B cell (primary cell): ENCODE measurements at regions not wholly inside any gene's neighbourhood (a gene's known extent, or its start where the extent isn't known, plus 50 kb on each side); places are given as distances from the start of the nearest gene placed in this dataset.

Experiments used
- ATAC-seq: fragments of 200-7000 bp; cut with Tn5 transposase; one replicate; pipeline ENCODE4 v1.10.0; 2021; ENCODE audit warnings: low read depth, mild to moderate bottlenecking, moderate number of reproducible peaks, moderate library complexity
- CTCF ChIA-PET: fragments of 350-600 bp; sonication (Branson Sonifier 250); formaldehyde crosslinking; loops from one replicate; lab custom pipeline; 2021; ENCODE audit warnings: antibody characterized with exemption, inconsistent platforms; lab: Charles Lee
- POLR2A ChIA-PET: fragments of 350-600 bp; sonication (Branson Sonifier 250); formaldehyde crosslinking; loops from one replicate; lab custom pipeline; 2021; ENCODE audit warnings: antibody characterized with exemption; lab: Charles Lee
- DNase-seq: peaks from one replicate; pipeline ENCODE4 v3.0.0; 2013
- H2AFZ ChIP-seq: 2 replicates; pipeline ENCODE4 v1.6.1; 2012; ENCODE audit warnings: mild to moderate bottlenecking, low read depth, low read length; ENCODE audit not compliant: insufficient read depth, poor library complexity, severe bottlenecking
- H3K27ac ChIP-seq, 2 donors: 1 replicate in 1 of 2; 2 replicates in 1 of 2; pipeline ENCODE4 v1.5.1; 2012 to 2013; ENCODE audit warnings: low read length in 2 of 2, mild to moderate bottlenecking in 2 of 2, moderate library complexity in 1 of 2
- H3K27me3 ChIP-seq, 4 experiments: fragments of 200-600 bp in 1 of 4; sonication (generic) in 1 of 4; replicated peaks in 1 of 4; 1 replicate in 2 of 4; 2 replicates in 2 of 4; pipeline versions ENCODE4 v1.6.1 to v1.7.0; 2013 to 2016; ENCODE audit warnings: low read length in 3 of 4, mild to moderate bottlenecking in 2 of 4, mixed read lengths in 1 of 4, moderate library complexity in 1 of 4; ENCODE audit not compliant: insufficient read depth in 4 of 4, control insufficient read depth in 3 of 4; ENCODE audit errors: control extremely low read depth in 1 of 4
- H3K36me3 ChIP-seq, 2 experiments: replicated peaks in 1 of 2; 1 replicate in 1 of 2; 2 replicates in 1 of 2; pipeline versions ENCODE4 v1.6.1 to v1.7.1; 2013; ENCODE audit warnings: low read length in 1 of 2; ENCODE audit not compliant: insufficient read depth in 2 of 2, control insufficient read depth in 1 of 2; ENCODE audit errors: control extremely low read depth in 1 of 2, extremely low read depth in 1 of 2
- H3K4me1 ChIP-seq, 2 donors: fragments of 200-600 bp in 1 of 2; sonication (generic) in 1 of 2; 1 replicate in 1 of 2; 2 replicates in 1 of 2; pipeline versions ENCODE4 v1.5.1 to v1.6.1; 2013 to 2017; ENCODE audit warnings: low read length in 2 of 2; ENCODE audit not compliant: control insufficient read depth in 2 of 2, insufficient read depth in 2 of 2
- H3K4me2 ChIP-seq: replicated peaks from 2 replicates; pipeline ENCODE3; 2012; ENCODE audit warnings: mild to moderate bottlenecking, low read depth, low read length; ENCODE audit not compliant: poor library complexity, severe bottlenecking
- H3K4me3 ChIP-seq, 5 experiments: fragments of 200-600 bp in 1 of 5; sonication (generic) in 1 of 5; 1 replicate in 3 of 5; 2 replicates in 2 of 5; pipeline versions ENCODE4 v1.5.1 to v1.7.0; 2011 to 2016; ENCODE audit warnings: low read length in 4 of 5, mild to moderate bottlenecking in 4 of 5, low read depth in 2 of 5, control low read depth in 1 of 5, moderate library complexity in 1 of 5; ENCODE audit not compliant: insufficient read depth in 1 of 5; ENCODE audit errors: control extremely low read depth in 1 of 5, extremely low read depth in 1 of 5
- H3K79me2 ChIP-seq: fragments of 200-600 bp; sonication (generic); one replicate; pipeline ENCODE4 v1.6.0; 2016; ENCODE audit warnings: low read length; ENCODE audit not compliant: control insufficient read depth, insufficient read depth
- H3K9ac ChIP-seq: fragments of 200-600 bp; sonication (generic); 2 replicates; pipeline ENCODE4 v1.6.1; 2017; ENCODE audit warnings: mild to moderate bottlenecking, low read length, moderate library complexity
- H3K9me3 ChIP-seq, 3 donors: one replicate each; pipeline versions ENCODE4 v1.6.1 to v1.7.1; 2013; ENCODE audit warnings: low read length in 2 of 3; ENCODE audit not compliant: control insufficient read depth in 2 of 3, insufficient read depth in 1 of 3; ENCODE audit errors: control extremely low read depth in 1 of 3
- H4K20me1 ChIP-seq: 2 replicates; pipeline ENCODE4 v1.6.0; 2012; ENCODE audit warnings: mild to moderate bottlenecking, low read length; ENCODE audit not compliant: insufficient read depth, control insufficient read depth, poor library complexity, severe bottlenecking
- H3K27ac Mint-ChIP-seq: one replicate; pipeline ENCODE4 v1.8.0; 2021; ENCODE audit warnings: mixed read lengths
- H3K27me3 Mint-ChIP-seq: one replicate; pipeline ENCODE4 v1.8.0; 2021; ENCODE audit warnings: mixed read lengths
- H3K4me1 Mint-ChIP-seq: one replicate; pipeline ENCODE4 v1.8.0; 2021; ENCODE audit warnings: mixed read lengths
- H3K4me3 Mint-ChIP-seq: one replicate; pipeline ENCODE4 v1.8.0; 2021; ENCODE audit warnings: mixed read lengths
- H3K9me3 Mint-ChIP-seq: one replicate; pipeline ENCODE4 v1.8.0; 2022; ENCODE audit warnings: mixed read lengths; ENCODE audit not compliant: insufficient read depth
- EZH2 ChIP-seq: IDR thresholded peaks from 2 replicates; pipeline ENCODE4 v1.6.1; 2012; ENCODE audit warnings: borderline replicate concordance, low read depth, mild to moderate bottlenecking, moderate library complexity, low read length; ENCODE audit not compliant: insufficient read depth, poor library complexity, severe bottlenecking
- WGBS: methylation state at CpG from one replicate; pipeline ENCODE4 v1.1.5; 2013; ENCODE audit warnings: missing lambda C conversion rate; ENCODE audit not compliant: insufficient coverage; 5-methylcytosine and 5-hydroxymethylcytosine counted together
- intact Hi-C: fragments of 100-400 bp; cut with micrococcal nuclease; formaldehyde crosslinking; loops from one replicate; pipeline ENCODE4 v1.10.0; 2022
- TF ChIP-seq, protein P1 (sequence below): fragments of 200-600 bp; IDR thresholded peaks from one replicate; pipeline ENCODE4 v1.8.0; 2022; ENCODE audit warnings: antibody characterized with exemption, mild to moderate bottlenecking

DNA sequence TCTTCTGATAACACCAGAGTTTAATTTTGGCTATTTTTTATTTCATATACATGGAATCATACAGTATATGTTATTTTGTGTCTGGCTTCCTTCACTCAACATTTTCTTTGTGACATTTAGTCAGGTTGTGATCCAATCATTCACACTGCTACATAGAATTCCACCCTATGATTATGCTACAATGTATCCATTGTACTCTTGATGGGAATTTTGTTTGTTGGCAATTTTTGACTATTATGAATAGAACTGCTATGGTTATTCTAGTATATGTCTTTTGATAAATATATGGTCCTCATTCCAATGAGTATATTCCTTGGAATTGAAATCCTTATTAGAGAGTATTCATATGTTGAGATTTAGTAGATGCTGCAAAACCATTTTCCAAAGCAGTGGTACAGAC, 936.4 kb upstream of the CHAC2 start:
- H3K27ac ChIP-seq, result no peak overlapping the region

DNA sequence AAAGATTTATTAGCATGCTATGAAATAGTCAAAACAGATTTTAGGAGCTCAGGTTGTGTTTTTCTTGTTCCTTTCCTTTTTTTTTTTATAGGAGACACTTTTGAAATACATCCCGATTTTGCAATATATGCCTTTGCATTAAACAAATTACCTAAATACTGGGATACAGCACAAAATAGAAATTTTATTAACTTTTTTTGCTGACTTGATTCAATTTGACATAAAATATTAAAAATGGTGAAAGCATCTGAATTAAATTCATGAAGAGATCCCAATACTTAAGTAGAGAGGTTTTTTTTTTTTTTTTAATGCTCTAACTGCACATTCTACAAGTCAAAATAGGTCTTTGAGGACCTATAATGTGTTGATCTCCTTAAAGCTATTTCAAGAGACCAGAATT, 939.5 kb upstream of the CHAC2 start:
- no peak for DNase-seq
- POLR2A ChIA-PET, result no interaction called here
- H3K27me3 Mint-ChIP-seq, result no peaks in the 10 kb centered on the region

More for the DNA sequence above, 936.4 kb upstream of the CHAC2 start:
- Histone ChIP-seq H3K79me2 (no peaks in the 10 kb centered on the region), H4K20me1 (no peaks in the 10 kb centered on the region), H3K27me3 (no peaks in the 10 kb centered on the region), H2AFZ (no peak overlapping the region), H3K36me3 (no peaks in the 10 kb centered on the region), H3K9ac (no peak overlapping the region), H3K4me3 (no peak overlapping the region), H3K9me3 (peaks cover 0 to 3% (median 0%) of the 10 kb centered on the region in 3 donors), H3K4me2 (no peak overlapping the region), H3K4me1 (no peaks in the 10 kb centered on the region)
- POLR2A ChIA-PET, result no interaction called here
- ATAC-seq, result no peak
- no peak overlapping the region for H3K4me3 Mint-ChIP-seq
- no peaks in the 10 kb centered on the region for H3K4me1 Mint-ChIP-seq
- H3K9me3 Mint-ChIP-seq, result peaks cover 3% of the 10 kb centered on the region
- H3K27ac Mint-ChIP-seq, result no peak overlapping the region
- H3K27me3 Mint-ChIP-seq, result no peaks in the 10 kb centered on the region
- intact Hi-C loops, result no loop called here
- no peak for DNase-seq
- TF ChIP-seq, protein P1, sequence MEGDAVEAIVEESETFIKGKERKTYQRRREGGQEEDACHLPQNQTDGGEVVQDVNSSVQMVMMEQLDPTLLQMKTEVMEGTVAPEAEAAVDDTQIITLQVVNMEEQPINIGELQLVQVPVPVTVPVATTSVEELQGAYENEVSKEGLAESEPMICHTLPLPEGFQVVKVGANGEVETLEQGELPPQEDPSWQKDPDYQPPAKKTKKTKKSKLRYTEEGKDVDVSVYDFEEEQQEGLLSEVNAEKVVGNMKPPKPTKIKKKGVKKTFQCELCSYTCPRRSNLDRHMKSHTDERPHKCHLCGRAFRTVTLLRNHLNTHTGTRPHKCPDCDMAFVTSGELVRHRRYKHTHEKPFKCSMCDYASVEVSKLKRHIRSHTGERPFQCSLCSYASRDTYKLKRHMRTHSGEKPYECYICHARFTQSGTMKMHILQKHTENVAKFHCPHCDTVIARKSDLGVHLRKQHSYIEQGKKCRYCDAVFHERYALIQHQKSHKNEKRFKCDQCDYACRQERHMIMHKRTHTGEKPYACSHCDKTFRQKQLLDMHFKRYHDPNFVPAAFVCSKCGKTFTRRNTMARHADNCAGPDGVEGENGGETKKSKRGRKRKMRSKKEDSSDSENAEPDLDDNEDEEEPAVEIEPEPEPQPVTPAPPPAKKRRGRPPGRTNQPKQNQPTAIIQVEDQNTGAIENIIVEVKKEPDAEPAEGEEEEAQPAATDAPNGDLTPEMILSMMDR, result no peak
- TF ChIP-seq EZH2, result no peak
- CTCF ChIA-PET, result no interaction called here

More for the DNA sequence above, 939.5 kb upstream of the CHAC2 start:
- Mint-ChIP-seq H3K9me3 (no peaks in the 10 kb centered on the region), H3K4me1 (no peaks in the 10 kb centered on the region), H3K27ac (no peak overlapping the region), H3K4me3 (no peak overlapping the region)
- H3K27ac ChIP-seq, result no peak overlapping the region
- H3K9ac ChIP-seq, result no peak overlapping the region
- H3K4me3 ChIP-seq, result no peak overlapping the region
- H3K4me1 ChIP-seq, result no peaks in the 10 kb centered on the region
- WGBS, result no CpG with 5 or more reads among the region's 1 CpG
- intact Hi-C loops, result no loop called here
- no peaks in the 10 kb centered on the region for H4K20me1 ChIP-seq
- CTCF ChIA-PET, result no interaction called here
- H3K79me2 ChIP-seq, result no peaks in the 10 kb centered on the region
- H3K36me3 ChIP-seq, result no peaks in the 10 kb centered on the region
- ATAC-seq, result no peak
- no peaks in the 10 kb centered on the region for H3K9me3 ChIP-seq
- no peak overlapping the region for H2AFZ ChIP-seq
- TF ChIP-seq EZH2, result no peak
- TF ChIP-seq, protein P1, result no peak
- H3K4me2 ChIP-seq, result no peak overlapping the region
- H3K27me3 ChIP-seq, result no peaks in the 10 kb centered on the region
